ENCODE measurements at regions not wholly inside any gene's neighbourhood (a gene's known extent, or its start where the extent isn't known, plus 50 kb on each side); places are given as distances from the start of the nearest gene placed in this dataset.

DNA sequence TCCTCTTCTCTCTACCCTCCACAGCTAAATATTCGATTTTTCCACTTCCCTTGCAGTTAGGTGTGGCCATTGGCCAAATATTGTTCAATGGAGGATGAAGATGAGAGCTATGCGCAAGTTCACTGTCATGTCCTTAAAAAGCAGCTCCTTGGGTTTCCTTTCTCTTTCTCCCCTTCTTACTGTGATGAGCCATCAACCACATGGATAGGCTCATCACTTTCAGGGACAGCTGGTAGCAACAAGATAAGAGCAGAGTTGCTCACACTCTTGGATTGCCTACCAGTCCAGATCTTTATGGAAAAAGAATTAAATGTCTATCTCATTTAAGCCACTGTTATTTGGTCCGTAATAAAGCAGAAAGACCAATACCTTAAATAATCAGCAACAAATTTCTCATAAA is 377.0 kb downstream of the DDX10 start:
- intact Hi-C loops (cut with DNase I; ENCODE audit: low total_unique reads), result no loop called here
- Histone ChIP-seq H3K9me3 (no peaks in the 10 kb centered on the region), H3K4me1 (peaks cover 0 to 13% (median 0%) of the 10 kb centered on the region in 4 donors), H3K27ac (no peak overlapping the region), H3K27me3 (no peaks in the 10 kb centered on the region), H3K4me3 (no peak overlapping the region), H3K36me3 (no peaks in the 10 kb centered on the region)
- no peak for TF ChIP-seq CTCF (IDR thresholded peaks at IDR 0.05)
- no peak for DNase-seq

GRCh38 chr11:109043315-109043714 is 378.4 kb downstream of the DDX10 start:
- peaks cover 0 to 6% (median 0%) of the 10 kb centered on the region in 4 donors for H3K4me1 ChIP-seq
- H3K27ac ChIP-seq, result no peak overlapping the region
- H3K4me3 ChIP-seq, result no peak overlapping the region
- intact Hi-C loops (cut with DNase I; ENCODE audit: low total_unique reads), result no loop called here
- H3K9me3 ChIP-seq, result no peaks in the 10 kb centered on the region
- no peaks in the 10 kb centered on the region for H3K36me3 ChIP-seq
- TF ChIP-seq CTCF (IDR thresholded peaks at IDR 0.05), result no peak
- DNase-seq, result no peak
- H3K27me3 ChIP-seq, result no peaks in the 10 kb centered on the region

- intact Hi-C loops (cut with DNase I; ENCODE audit: low total_unique reads), result no loop called here
- Histone ChIP-seq H3K27me3 (no peaks in the 10 kb centered on the region), H3K9me3 (no peaks in the 10 kb centered on the region), H3K4me1 (no peaks in the 10 kb centered on the region), H3K4me3 (no peak overlapping the region), H3K27ac (no peak overlapping the region), H3K36me3 (no peaks in the 10 kb centered on the region)
- no peak for TF ChIP-seq CTCF (IDR thresholded peaks at IDR 0.05)
- DNase-seq, result no peak
These were observed 375.6 kb upstream of the C11orf87 start for GRCh38 chr11:109046284-109046992.

DNA sequence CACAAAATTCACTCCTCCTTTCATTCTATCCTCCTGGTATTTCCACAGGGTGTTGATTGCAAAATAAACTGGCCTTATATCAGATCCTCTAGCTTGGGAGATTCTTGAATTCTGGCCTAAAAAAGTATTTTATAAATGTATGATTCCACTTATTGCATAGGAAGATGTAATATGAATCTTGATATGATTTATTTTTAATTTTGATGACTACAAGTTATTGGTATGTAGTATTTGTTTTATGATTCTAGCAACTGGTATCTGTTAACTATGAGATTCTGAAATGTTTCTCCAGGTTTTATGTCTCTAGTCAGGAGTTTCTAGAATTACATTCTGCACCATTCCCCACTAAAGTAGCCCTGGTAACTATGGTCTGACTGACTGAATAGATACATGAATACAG is 373.9 kb upstream of the C11orf87 start:
- no peak for TF ChIP-seq CTCF (IDR thresholded peaks at IDR 0.05)
- intact Hi-C loops (cut with DNase I; ENCODE audit: low total_unique reads), result no loop called here
- Histone ChIP-seq H3K36me3 (no peaks in the 10 kb centered on the region), H3K9me3 (no peaks in the 10 kb centered on the region), H3K27ac (no peak overlapping the region), H3K27me3 (no peaks in the 10 kb centered on the region), H3K4me3 (no peak overlapping the region), H3K4me1 (no peaks in the 10 kb centered on the region)
- no peak for DNase-seq

GRCh38 chr11:109051200-109051599 is 370.8 kb upstream of the C11orf87 start:
- TF ChIP-seq CTCF (IDR thresholded peaks at IDR 0.05), result no peak
- H3K36me3 ChIP-seq, result no peaks in the 10 kb centered on the region
- no peaks in the 10 kb centered on the region for H3K4me1 ChIP-seq
- no peak for DNase-seq
- no peaks in the 10 kb centered on the region for H3K9me3 ChIP-seq
- H3K27ac ChIP-seq, result no peak overlapping the region
- intact Hi-C loops (cut with DNase I; ENCODE audit: low total_unique reads), result no loop called here
- H3K27me3 ChIP-seq, result no peaks in the 10 kb centered on the region
- H3K4me3 ChIP-seq, result no peak overlapping the region

DNA sequence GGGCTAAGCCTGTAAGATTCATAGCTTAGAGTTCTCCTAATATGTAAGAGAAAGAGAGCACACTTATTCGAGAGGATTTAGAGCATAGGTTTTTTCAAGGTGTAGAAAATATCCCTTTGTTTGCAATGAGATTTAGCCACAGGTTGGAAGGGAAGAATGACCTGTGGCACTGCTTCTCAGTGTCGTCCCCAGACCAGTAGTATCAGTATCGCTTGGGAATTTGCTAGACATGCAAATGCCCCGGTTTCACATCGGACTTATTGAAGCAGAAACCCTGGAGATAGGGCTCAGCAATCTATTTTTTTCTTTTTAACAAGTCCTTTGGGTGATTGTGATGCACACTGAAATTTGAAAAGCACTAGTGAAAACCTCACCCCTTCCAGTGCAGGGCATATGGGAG is 362.6 kb upstream of the C11orf87 start:
- Histone ChIP-seq H3K9me3 (no peaks in the 10 kb centered on the region), H3K36me3 (no peaks in the 10 kb centered on the region), H3K27ac (no peak overlapping the region), H3K27me3 (no peaks in the 10 kb centered on the region), H3K4me1 (no peaks in the 10 kb centered on the region), H3K4me3 (no peak overlapping the region)
- no peak for TF ChIP-seq CTCF (IDR thresholded peaks at IDR 0.05)
- no peak for DNase-seq
- intact Hi-C loops (cut with DNase I; ENCODE audit: low total_unique reads), result no loop called here

All from tibial artery (tissue), 4 donors.